SU-DHL-6 (cell line): ENCODE measurements at regions not wholly inside any gene's neighbourhood (a gene's known extent, or its start where the extent isn't known, plus 50 kb on each side); places are given as distances from the start of the nearest gene placed in this dataset.

Source experiments
- H2AFZ ChIP-seq: fragments of 200-600 bp; sonication (generic); 2 replicates; pipeline ENCODE4 v1.6.1; 2014; ENCODE audit warnings: low read depth, mild to moderate bottlenecking, moderate library complexity, mixed read lengths, antibody characterized with exemption, low read length; ENCODE audit not compliant: severe bottlenecking
- H3F3A ChIP-seq: fragments of 200-600 bp; shearing (Covaris generic); 2 replicates; pipeline ENCODE4 v1.6.0; 2016; ENCODE audit warnings: antibody characterized with exemption, mild to moderate bottlenecking; ENCODE audit not compliant: insufficient read depth
- H3K27ac ChIP-seq: fragments of 200-600 bp; sonication (generic); 2 replicates; pipeline ENCODE4 v1.5.1; 2016; ENCODE audit warnings: low read depth, mild to moderate bottlenecking, low read length, moderate library complexity, mixed read lengths
- H3K27me3 ChIP-seq: fragments of 200-600 bp; sonication (generic), shearing (Covaris generic); 2 replicates; pipeline ENCODE4 v1.6.0; 2014; ENCODE audit warnings: mild to moderate bottlenecking, low read length
- H3K36me3 ChIP-seq: fragments of 200-600 bp; sonication (generic); 2 replicates; pipeline ENCODE4 v1.6.1; 2014; ENCODE audit warnings: mild to moderate bottlenecking, low read length, mixed read lengths
- H3K4me2 ChIP-seq: fragments of 300-600, 200-600 bp; shearing (Covaris generic), sonication (generic); 2 replicates; pipeline ENCODE4 v1.6.0; 2014; ENCODE audit warnings: low read length, low read depth, mild to moderate bottlenecking; ENCODE audit not compliant: poor library complexity, severe bottlenecking
- H3K4me3 ChIP-seq: fragments of 200-600 bp; sonication (generic); 2 replicates; pipeline ENCODE4 v1.5.1; 2014; ENCODE audit warnings: antibody characterized with exemption, low read length, mild to moderate bottlenecking, mixed read lengths; ENCODE audit not compliant: insufficient read depth, poor library complexity, severe bottlenecking
- H3K79me2 ChIP-seq: fragments of 200-600 bp; sonication (generic); 2 replicates; pipeline ENCODE4 v1.6.1; 2014; ENCODE audit warnings: mild to moderate bottlenecking, low read length, moderate library complexity; ENCODE audit not compliant: insufficient read depth
- H3K9ac ChIP-seq: fragments of 200-600 bp; sonication (generic); 2 replicates; pipeline ENCODE4 v1.7.0; 2014; ENCODE audit warnings: mild to moderate bottlenecking, low read length
- H3K9me2 ChIP-seq: fragments of 200-600 bp; sonication (generic); replicated peaks from 2 replicates; pipeline ENCODE4 v1.6.1; 2014; ENCODE audit warnings: low read length; ENCODE audit not compliant: insufficient read depth
- H3K9me3 ChIP-seq: fragments of 200-600 bp; sonication (generic); 2 replicates; pipeline ENCODE4 v1.6.1; 2014; ENCODE audit warnings: low read length, mixed read lengths; ENCODE audit not compliant: insufficient read depth
- H4K20me1 ChIP-seq: fragments of 200-600 bp; sonication (generic); 2 replicates; pipeline ENCODE4 v1.6.1; 2014; ENCODE audit warnings: low read depth, mild to moderate bottlenecking, antibody characterized with exemption, low read length, moderate library complexity, mixed read lengths
- CTCF ChIP-seq: fragments of 200-600 bp; sonication (generic); IDR thresholded peaks from one replicate; pipeline ENCODE4 v1.5.1; 2017; ENCODE audit warnings: antibody characterized with exemption, mild to moderate bottlenecking, low read length, moderate library complexity; ENCODE audit not compliant: insufficient read depth, poor library complexity, severe bottlenecking
- EZH2phosphoT487 ChIP-seq: fragments of 200-600 bp; sonication (generic), shearing (Covaris generic); conservative IDR thresholded peaks from 2 replicates; pipeline ENCODE4 v1.6.1; 2018; ENCODE audit warnings: mild to moderate bottlenecking, antibody characterized with exemption, low read length, moderate library complexity, mixed read lengths

- H3K36me3 ChIP-seq, result no peaks in the 10 kb centered on the region
- no peaks in the 10 kb centered on the region for H3F3A ChIP-seq
- TF ChIP-seq EZH2phosphoT487, result no peak
- no peak for TF ChIP-seq CTCF
- H3K4me3 ChIP-seq, result no peak overlapping the region
- H3K9me2 ChIP-seq, result no peaks in the 10 kb centered on the region
- no peaks in the 10 kb centered on the region for H4K20me1 ChIP-seq
- H3K9me3 ChIP-seq, result no peaks in the 10 kb centered on the region
- no peaks in the 10 kb centered on the region for H3K27me3 ChIP-seq
- H3K9ac ChIP-seq, result no peak overlapping the region
- no peak overlapping the region for H3K4me2 ChIP-seq
- no peaks in the 10 kb centered on the region for H3K79me2 ChIP-seq
- no peak overlapping the region for H2AFZ ChIP-seq
- H3K27ac ChIP-seq, result no peak overlapping the region
Measured at GRCh38 chr15:95734422-95735316, 595.8 kb upstream of the NR2F2 start.

- TF ChIP-seq CTCF (no peak), EZH2phosphoT487 (no peak)
- Histone ChIP-seq H3K9me2 (no peaks in the 10 kb centered on the region), H3K9me3 (no peaks in the 10 kb centered on the region), H4K20me1 (no peaks in the 10 kb centered on the region), H3K4me2 (no peak overlapping the region), H3K9ac (no peak overlapping the region), H3F3A (no peaks in the 10 kb centered on the region), H2AFZ (no peak overlapping the region), H3K36me3 (no peaks in the 10 kb centered on the region), H3K4me3 (no peak overlapping the region), H3K27ac (no peak overlapping the region), H3K79me2 (no peaks in the 10 kb centered on the region), H3K27me3 (no peaks in the 10 kb centered on the region)
Measured at GRCh38 chr15:95737060-95737459, 593.4 kb upstream of the NR2F2 start.

GRCh38 chr15:95739131-95739530 is 591.4 kb upstream of the NR2F2 start:
- H3K4me2 ChIP-seq, result no peak overlapping the region
- H3F3A ChIP-seq, result no peaks in the 10 kb centered on the region
- no peaks in the 10 kb centered on the region for H3K36me3 ChIP-seq
- no peak overlapping the region for H3K27ac ChIP-seq
- no peaks in the 10 kb centered on the region for H3K9me2 ChIP-seq
- H2AFZ ChIP-seq, result no peak overlapping the region
- H3K27me3 ChIP-seq, result no peaks in the 10 kb centered on the region
- no peak overlapping the region for H3K4me3 ChIP-seq
- no peak overlapping the region for H3K9ac ChIP-seq
- H3K79me2 ChIP-seq, result no peaks in the 10 kb centered on the region
- TF ChIP-seq CTCF, result no peak
- no peak for TF ChIP-seq EZH2phosphoT487
- no peaks in the 10 kb centered on the region for H3K9me3 ChIP-seq
- H4K20me1 ChIP-seq, result no peaks in the 10 kb centered on the region
